ENCODE measurements at regions not wholly inside any gene's neighbourhood (a gene's known extent, or its start where the extent isn't known, plus 50 kb on each side); places are given as distances from the start of the nearest gene placed in this dataset.

- Mint-ChIP-seq H3K27me3 (ENCODE audit: low read depth) (no peaks in the 10 kb centered on the region), H3K36me3 (ENCODE audit: low read depth) (no peaks in the 10 kb centered on the region), H3K4me1 (peaks cover 12% of the 10 kb centered on the region), H3K9me3 (peaks cover 3% of the 10 kb centered on the region), H3K27ac (no peak overlapping the region), H3K4me3 (no peak overlapping the region)
- TF ChIP-seq CTCF (IDR thresholded peaks at IDR 0.05; ENCODE audit: unreplicated experiment in 3 of 3) = no peak
Measured at GRCh38 chr1:218867941-218868626, 305.6 kb upstream of the LYPLAL1 start.

- peaks cover 12% of the 10 kb centered on the region for H3K4me1 Mint-ChIP-seq
- no peaks in the 10 kb centered on the region for H3K27me3 Mint-ChIP-seq (ENCODE audit: low read depth)
- H3K4me3 Mint-ChIP-seq = no peak overlapping the region
- H3K27ac Mint-ChIP-seq = no peak overlapping the region
- H3K9me3 Mint-ChIP-seq = peaks cover 3% of the 10 kb centered on the region
- no peak for TF ChIP-seq CTCF (IDR thresholded peaks at IDR 0.05; ENCODE audit: unreplicated experiment in 3 of 3)
- H3K36me3 Mint-ChIP-seq (ENCODE audit: low read depth) = no peaks in the 10 kb centered on the region
Measured at GRCh38 chr1:218869276-218869675, 304.4 kb upstream of the LYPLAL1 start.

- H3K27ac Mint-ChIP-seq = no peak overlapping the region
- H3K9me3 Mint-ChIP-seq = peaks cover 3% of the 10 kb centered on the region
- no peak overlapping the region for H3K4me3 Mint-ChIP-seq
- no peaks in the 10 kb centered on the region for H3K4me1 Mint-ChIP-seq
- no peaks in the 10 kb centered on the region for H3K36me3 Mint-ChIP-seq (ENCODE audit: low read depth)
- TF ChIP-seq CTCF (IDR thresholded peaks at IDR 0.05; ENCODE audit: unreplicated experiment in 3 of 3) = no peak
- no peaks in the 10 kb centered on the region for H3K27me3 Mint-ChIP-seq (ENCODE audit: low read depth)
Measured at GRCh38 chr1:218872026-218872425, 301.7 kb upstream of the LYPLAL1 start.

- Mint-ChIP-seq H3K27ac (no peak overlapping the region), H3K27me3 (ENCODE audit: low read depth) (no peaks in the 10 kb centered on the region), H3K36me3 (ENCODE audit: low read depth) (no peaks in the 10 kb centered on the region), H3K4me3 (no peak overlapping the region), H3K4me1 (no peaks in the 10 kb centered on the region), H3K9me3 (peaks cover 3% of the 10 kb centered on the region)
- TF ChIP-seq CTCF (IDR thresholded peaks at IDR 0.05; ENCODE audit: unreplicated experiment in 3 of 3) = no peak
Measured at GRCh38 chr1:218872928-218873327, 300.8 kb upstream of the LYPLAL1 start.

GRCh38 chr1:218874313-218874712 lies 299.4 kb upstream of the LYPLAL1 start:
- no peak for TF ChIP-seq CTCF (IDR thresholded peaks at IDR 0.05; ENCODE audit: unreplicated experiment in 3 of 3)
- Mint-ChIP-seq H3K4me1 (no peaks in the 10 kb centered on the region), H3K9me3 (peaks cover 3% of the 10 kb centered on the region), H3K36me3 (ENCODE audit: low read depth) (no peaks in the 10 kb centered on the region), H3K4me3 (no peak overlapping the region), H3K27ac (no peak overlapping the region), H3K27me3 (ENCODE audit: low read depth) (no peaks in the 10 kb centered on the region)

- Mint-ChIP-seq H3K27ac (no peak overlapping the region), H3K36me3 (ENCODE audit: low read depth) (no peaks in the 10 kb centered on the region), H3K9me3 (peaks cover 3% of the 10 kb centered on the region), H3K4me3 (no peak overlapping the region), H3K27me3 (ENCODE audit: low read depth) (no peaks in the 10 kb centered on the region), H3K4me1 (no peaks in the 10 kb centered on the region)
- TF ChIP-seq CTCF (IDR thresholded peaks at IDR 0.05; ENCODE audit: unreplicated experiment in 3 of 3) = no peak
Measured at GRCh38 chr1:218874801-218875400, 298.8 kb upstream of the LYPLAL1 start.

Measured in nephron (organoid).